GM19238 (cell line): ENCODE measurements at regions not wholly inside any gene's neighbourhood (a gene's known extent, or its start where the extent isn't known, plus 50 kb on each side); places are given as distances from the start of the nearest gene placed in this dataset.
"Not testable (repeated sequence)": the region's sequence is repeated elsewhere in the genome, so short reads cannot be mapped to it uniquely, and the experiment has no call there.

ENCODE experiments used
- DNase-seq: peaks from one replicate; pipeline ENCODE4 v3.0.0; 2011; ENCODE audit warnings: low spot score; ENCODE audit not compliant: insufficient read length

DNA sequence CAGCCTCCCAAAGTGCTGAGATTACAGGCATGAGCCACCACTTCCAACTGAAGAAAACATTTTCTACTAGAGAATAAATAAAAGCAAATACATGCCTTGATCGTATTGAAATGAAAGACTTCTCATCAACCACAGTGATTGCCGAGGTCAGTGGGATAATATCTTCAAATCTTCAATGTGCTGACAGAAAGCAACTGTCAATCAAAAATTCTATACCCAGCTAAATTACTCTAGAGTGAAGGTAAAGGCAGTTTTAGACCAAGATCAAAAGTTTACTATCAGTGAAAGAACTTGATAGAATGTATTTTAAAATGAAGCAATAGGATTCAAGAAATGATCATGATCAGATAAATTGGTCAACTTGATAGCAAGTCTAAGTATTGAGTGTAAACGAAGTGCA lies 130.6 kb downstream of the BRD1 start:
- DNase-seq: no peak

DNA sequence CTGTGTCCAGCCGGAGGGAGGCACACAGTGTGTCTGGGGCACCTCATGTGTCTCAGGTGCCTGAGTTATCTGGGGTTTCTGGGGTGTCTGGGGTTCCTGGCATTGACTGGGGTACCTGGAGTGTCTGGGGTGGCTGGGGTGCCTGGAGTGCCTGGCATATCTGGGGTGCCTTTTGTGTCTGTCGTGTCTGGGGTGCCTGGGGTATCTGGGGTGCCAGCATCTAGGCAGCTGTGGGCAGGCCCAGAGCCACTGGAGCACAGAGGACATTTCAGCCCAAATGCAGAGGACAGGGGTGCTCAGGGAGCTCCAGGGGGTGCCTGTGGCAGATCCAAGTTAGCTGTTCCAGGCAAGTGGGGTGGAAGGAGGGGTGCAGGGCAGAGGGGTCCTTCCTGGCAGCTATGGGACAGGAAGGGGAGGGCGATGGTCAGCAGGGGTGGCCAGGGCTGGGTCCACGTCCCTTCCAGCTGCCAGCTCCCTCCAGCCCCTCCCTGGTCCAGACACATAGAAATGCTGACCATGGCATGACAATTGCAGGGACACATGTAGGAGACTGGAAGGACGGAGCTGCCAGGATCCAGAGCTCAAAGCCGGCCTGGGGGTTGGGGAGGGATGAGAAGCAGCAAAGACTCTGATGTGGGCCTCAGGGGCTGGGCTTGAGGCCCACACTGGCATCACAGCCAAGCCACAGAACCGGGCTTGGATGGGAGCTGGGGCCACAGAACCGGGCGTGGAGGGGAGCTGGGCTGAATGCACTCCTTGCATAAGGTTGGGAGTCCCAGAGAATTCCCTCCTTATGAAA lies 133.0 kb downstream of the BRD1 start:
- DNase-seq: no peak

DNA sequence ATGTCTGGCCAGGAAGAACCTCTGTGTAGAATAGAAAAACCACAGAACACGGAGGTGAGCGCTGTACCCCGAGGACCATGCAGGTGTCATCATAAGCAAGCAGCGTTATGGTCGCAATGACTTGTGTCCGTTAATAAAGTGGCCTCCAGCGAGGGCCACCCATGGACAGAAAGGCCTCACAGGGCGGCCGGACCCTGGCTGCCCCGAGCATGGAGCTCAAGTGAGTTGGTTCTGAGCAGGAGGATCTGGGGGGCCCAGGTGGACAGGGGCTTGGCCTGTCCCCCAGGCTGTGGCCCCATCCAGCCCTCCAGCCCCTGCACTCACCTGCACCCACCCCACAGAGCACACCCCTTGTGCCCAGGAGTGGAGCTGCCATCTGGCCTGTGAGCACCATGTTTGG lies 133.8 kb downstream of the BRD1 start:
- no peak for DNase-seq

DNA sequence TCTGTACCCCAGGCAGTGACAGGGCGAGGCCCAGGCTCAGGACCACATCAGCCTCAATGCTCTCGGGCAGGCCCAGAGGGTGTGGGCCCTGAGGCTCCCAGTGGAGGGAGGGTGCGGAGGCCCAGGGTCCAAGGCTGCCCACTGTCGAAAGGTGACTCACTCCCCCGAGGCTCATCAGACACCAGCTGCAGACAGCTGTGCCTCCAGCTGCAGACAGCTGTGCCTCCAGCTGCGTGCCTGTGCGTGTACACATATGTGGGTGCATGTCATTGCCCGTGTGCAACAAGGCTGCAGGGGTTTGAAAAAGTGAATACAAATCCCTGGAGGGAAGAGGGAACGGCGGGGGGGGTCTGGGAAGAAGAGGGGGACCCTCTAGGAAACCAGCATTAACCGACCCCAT lies 134.3 kb downstream of the BRD1 start:
- no peak for DNase-seq

DNA sequence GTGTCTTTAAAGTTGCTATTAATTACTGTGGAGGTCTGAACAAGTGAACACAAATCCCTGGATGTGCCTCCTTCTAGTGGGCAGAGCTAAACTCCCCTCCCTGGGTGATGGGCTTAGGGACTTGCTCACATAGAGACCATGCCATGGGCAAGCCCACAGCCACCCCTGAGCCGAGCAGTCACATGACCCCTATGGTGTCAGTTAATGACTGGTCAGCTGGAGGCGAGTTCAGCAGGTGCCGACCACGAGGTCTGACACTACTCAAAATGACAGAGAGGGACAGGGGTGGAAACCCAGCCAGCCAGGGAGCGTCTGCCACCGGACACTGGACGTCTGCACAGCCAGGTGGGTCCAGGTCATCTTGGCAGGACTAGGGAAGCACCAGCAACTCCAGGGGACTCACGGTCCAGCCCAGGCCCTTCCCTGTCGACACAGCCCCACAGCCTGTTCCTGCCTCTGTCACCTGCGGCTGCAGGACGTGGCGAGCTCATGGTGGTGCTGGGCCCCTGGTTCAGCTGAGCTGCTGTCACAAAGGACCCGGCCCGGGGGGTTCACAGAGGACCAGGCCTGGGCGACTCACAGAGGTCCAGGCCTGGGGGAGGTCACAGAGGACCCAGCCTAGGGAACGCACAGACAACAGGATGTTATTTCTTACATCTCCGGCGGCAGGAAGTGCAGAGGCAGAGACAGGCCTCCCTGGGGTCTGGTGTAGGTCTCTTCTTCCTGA lies 135.0 kb downstream of the BRD1 start:
- no peak for DNase-seq

DNA sequence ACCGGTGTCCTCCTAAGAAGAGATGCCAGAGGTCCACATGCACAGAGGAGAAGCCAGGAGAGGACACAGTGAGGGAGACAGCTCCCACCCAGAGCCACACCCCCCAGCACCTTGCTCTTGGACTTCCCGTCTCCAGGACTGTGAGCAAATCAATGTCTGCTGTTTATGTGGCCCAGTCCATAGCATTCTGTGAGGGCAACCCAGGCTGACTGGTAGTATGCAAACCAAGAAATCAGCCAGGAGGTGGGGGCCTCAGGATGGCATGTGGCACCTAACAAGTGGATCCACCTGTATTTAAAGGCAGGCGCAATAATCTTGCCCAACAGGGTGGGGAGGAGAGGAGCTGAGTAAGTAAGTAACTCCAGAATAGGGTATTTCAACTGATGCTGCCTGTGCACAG lies 136.4 kb downstream of the BRD1 start:
- DNase-seq: no peak

DNA sequence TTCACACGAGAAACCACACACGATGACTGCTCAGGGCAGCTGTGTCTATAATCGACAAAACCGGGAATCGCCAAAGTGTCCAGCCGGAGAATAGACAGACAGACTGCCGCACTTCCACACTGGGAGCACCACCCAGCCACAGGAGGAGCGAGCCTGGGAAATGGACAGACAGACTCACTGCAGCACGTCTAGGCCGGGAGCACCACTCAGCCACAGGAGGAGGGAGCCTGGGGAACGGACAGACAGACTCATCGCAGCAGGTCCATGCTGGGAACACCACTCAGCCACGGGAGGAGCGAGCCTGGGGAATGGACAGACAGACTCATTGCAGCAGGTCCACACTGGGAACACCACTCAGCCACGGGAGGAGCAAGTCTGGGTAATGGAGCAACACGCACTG lies 137.2 kb downstream of the BRD1 start:
- DNase-seq: no peak

DNA sequence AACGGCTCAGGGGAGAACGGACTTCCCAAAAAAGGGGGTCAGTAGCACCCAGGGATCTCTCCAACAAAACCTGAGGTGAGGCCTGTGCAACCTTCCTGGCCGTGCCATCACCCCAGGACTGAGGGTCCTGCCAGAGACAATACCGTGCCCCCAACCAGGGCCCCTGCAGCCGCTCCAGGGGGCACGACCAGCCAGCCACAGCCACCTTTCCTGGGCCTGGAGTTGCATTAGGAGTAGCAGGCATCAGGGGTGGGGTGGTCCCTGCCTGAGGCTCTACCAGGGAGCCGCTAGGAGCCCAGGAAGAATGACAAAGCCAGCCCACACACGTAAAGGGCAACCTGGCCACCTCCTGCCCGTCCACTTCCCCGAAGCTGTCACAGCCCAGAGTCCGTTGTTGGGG lies 137.8 kb downstream of the BRD1 start:
- DNase-seq: no peak

DNA sequence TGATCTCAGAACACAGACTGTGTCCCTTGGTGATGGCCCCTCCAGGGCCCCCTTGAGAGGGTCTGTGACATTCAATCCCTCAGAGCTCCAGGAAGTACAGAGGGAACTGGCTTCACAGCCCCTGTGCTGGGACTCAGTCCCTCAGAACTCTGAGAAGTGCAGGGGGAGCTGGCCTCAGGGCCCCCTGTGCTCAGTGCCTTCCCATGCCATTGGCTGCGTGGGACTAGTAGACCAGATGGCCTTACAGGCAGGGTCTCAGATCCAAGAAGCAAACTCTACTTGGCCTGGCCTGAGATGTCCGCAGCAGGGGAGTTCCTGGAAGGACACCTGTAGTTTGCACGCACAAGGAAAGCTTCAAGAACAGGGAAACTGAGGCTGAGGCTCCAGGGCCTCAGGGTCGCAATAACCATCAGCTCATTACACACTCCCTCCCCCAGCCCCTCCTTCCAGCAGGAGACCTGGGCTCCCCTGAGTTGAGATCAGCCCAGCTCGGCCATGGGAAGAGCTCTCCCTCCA lies 138.4 kb downstream of the BRD1 start:
- DNase-seq: no peak

DNA sequence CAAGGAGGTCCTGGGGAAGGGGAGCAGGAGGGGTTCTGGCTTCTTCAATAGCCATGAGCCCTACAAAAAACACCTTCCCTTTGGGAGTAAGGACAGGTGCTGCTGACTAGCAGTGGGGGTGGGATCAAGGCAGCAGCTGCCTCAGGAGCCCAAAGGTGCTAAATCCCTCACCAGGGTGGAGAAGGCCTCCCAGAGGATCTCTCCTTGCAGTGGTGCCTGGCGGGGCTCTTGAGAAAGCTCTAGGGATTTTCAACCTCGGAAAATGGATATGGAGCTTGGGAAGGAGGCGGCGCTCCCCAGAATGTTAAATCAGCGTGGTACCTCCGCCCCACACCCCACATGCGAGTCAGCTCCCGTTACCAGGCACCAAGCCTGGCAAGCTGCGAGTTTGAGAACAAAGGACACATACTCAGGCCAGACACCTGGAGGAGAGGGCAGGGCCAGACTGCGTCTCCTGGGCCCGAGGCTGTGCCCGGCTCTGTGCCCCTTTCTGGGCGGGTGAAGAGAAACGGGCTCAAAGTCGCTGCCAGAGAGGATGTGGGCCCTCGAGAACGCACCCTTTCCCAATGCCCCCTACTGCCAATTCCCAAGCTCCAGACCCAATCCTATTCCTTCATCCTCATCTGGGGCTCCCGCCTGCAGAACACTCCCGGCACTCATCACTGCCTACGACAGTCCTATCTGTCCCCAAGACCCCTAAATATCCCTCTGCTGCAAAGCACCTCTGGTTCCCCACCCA lies 139.0 kb downstream of the BRD1 start:
- DNase-seq: no peak

DNA sequence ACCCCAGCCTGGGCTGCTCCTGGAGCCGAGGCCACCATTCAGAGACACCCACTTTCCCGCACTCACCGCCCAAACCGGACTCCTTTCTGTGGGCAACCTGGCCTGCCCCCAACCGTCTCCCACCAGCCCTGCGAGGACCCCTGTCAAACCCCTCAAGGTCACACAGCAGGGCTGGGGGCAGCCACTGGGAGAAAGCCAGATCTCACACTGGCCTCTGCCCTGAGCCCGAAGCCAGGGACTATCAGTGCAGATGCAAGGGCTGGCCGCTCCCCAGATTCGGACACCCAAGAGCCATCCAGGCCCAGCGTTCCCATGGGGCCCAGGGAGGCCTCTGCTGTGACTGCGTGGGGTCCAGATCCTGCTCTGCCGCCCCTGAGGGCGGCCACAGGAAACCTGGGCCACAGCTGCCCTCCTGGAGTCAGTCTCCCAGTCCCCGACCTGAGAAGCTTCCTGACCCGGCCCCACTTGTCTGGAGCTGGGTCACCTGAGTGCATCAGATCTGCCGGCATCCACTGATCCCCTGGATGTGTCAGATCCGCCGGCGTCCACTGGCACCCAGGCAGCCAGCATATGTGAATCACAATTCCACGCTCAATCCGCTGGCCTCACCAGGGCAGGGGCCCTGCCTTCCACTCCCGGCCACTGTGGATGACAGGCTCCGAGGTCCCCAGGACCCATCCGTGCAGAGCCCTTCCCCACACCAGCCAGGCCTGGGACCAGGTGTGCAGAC lies 139.7 kb downstream of the BRD1 start:
- DNase-seq: no peak

DNA sequence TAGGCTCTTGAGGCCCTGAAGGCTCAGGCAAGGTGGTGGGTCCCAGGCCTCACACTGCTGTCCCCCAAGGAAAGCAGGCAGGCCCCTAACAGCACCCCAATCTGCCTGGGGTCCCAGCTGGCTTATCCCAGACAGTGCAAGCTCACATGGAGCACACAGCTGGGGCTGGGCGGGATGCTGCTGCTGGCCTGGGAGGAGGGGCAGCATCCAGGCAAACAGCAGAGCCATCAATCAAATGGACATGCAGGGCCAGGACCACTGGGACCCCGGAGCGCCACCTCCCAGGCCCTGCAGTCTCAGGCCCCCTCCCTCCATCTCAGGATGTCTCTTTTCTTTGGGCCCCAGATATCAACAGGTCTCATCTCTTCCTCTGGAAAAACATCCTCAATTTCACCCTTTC lies 140.3 kb downstream of the BRD1 start:
- no peak for DNase-seq

DNA sequence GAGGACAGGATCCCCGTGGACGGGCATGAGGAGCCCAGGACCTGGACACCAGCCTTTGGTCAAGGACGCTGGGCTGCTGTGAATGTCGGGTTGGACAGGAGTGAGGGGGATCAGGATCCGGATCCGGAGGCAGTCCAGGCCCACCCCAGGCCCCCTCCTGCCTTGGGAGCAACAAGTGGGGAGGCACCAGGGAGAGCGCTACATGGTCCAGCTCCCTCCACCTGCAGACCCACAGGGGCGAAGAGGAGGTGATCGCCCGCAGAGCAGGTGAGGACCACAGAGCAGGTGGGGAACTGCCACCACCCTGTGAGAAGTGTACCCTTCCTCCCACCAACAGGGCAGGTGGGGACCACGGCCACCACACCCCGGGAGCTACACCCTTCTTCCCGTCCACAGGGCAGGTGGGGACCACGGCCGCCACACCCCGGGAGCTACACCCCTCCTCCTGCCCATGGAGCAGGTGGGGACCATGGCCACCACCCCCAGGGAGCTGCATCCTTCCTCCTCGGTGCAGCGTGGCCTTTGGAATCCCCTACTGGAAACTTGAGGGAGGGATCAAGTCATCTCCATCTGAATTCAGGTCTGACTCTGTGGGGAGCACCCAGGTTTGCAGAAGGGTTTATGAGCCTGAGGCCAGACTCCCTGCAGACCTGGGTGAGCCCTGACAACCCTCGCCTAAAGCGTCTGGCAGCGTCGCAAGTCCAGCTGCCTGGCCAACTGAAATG lies 141.0 kb downstream of the BRD1 start:
- no peak for DNase-seq

DNA sequence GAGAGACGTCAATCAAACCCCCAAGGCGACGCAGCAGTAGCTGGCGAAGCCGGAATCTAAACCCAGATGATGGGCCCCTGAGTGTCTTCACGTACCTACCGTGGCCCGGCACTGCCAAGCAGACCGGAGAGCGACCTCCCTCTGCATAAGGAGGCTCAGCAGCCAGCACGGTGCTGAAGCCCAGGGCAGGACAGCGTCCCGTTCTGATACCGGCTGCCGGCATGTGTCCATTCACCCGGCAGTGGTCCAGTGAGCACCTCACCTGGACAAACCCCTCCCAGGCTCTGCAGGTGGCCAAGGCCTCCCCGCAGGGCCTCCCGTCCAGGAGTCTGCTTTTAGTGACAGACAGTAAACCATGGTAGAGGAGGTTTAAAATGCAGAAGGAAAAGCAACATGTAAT lies 142.0 kb downstream of the BRD1 start:
- no peak for DNase-seq

DNA sequence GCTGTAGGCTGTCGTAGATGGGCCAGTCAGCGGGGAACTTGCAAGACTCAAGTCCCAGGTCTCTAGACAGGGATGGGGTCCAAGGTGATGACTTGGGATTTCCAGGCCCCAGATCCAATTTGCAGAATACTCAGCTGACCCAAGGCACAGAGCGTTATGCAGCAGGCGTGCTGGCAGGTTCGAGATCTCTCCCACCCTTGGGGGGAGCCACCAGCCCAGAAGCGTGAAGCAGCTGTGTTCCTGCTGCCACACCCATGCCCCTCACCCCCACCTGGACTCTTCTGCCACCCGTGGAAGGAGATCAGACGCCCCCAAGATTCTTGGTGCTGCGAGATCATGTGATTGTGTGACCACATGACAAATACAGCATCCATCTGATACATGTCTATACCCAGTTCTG lies 142.6 kb downstream of the BRD1 start:
- DNase-seq: no peak

DNA sequence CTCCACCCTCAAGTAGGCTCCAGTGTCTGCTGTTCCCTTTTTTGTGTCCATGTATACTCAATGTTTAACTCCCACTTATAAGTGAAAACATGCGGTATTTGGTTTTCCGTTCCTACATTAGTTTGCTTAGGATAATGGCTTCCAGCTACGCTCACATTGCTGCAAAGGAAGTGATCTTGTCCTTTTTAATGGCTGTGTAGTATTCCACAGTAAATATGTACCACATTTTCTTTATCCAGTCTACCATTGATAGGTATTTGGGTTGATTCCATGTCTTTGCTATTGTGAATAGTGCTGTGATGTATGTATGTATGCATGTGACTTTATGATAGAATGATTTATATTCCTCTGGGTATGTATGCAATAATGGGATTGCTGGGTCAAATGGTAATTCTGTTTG lies 144.6 kb downstream of the BRD1 start:
- no peak for DNase-seq

DNA sequence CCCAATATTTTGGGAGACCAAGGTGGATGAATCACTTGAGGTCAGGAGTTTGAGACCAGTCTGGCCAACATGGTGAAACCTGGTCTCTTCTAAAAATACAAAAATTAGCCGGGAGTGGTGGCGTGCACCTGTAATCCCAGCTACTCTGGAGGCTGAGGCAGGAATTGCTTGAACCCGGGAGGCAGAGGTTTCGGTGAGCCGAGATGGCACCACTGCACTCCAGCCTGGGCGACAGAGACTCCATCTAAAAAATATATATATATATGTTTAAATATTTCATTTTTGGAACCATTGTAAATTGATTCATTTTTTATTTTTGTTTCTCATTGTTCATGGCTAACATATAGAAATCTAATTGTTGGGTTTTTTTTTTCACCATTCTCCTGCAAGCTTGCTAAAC lies 146.9 kb downstream of the BRD1 start:
- not testable (repeated sequence) for DNase-seq

DNA sequence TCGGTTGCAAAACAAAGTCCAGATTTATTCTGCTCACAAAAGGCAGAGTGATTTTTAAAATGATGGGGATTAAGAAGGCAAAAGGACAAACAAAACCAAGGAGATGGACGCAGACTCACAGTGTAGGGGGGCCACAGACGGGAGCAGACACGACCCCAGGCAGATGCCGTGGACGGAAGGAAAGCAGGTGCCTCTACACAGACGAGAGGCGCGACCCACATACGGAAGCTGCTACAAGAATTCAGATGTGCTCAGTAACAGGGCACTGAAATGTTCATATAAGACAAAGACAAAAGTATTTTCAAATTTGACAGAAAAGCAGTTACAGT lies 148.9 kb downstream of the BRD1 start:
- DNase-seq: no peak

DNA sequence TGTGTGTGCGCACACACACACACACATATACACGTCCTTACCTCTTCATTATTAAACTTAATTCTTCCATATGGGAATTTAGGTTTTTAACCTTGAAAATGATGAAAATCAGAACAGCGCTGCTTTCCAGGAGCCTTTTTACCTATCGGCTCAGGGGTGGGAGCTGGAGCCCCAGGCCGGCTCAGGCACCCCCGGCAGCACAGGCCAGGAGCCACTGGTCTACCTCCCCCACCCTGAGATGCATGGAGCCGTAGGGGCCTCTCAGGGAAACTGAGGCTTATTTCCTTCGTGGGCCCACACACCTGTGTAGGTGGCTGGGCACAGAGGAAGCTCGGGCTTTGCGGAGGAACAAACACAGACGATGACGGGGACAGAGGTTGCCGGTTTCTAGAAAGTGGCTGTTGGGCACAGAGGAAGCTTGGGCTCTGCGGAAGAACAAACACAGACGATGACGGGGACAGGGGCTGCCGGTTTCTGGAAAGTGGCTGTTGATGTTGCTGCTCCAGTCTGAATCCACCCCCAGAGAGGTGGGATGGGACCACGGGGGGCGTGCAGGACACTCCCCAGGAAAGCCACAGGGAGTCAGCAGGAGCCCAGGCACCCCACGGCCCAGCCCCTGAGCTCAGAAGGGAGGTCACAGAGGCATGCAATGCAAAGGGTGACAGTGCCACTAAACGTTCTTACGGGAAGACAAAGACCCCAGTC lies 149.4 kb downstream of the BRD1 start:
- DNase-seq: no peak

DNA sequence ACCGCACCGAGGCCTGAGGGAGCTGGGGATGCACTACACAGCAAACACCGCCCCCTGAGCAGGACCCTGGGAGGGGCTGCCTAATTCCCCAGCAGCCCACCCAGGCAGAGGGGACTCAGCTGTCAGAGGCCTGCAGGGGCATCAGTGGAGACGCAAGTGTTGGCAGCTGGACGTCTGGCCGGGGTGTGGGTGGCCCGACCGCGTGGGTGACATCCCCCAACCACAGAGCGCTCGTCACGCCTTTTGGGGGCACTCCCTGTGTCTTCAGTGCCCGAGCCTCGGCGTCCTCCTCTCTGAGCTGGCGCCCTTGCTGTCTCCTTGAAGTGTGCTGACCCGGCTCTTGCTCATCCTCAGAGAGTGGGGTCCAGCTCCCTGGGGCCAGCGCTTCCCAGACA lies 150.2 kb downstream of the BRD1 start:
- DNase-seq: no peak
